ENCODE measurements at regions not wholly inside any gene's neighbourhood (a gene's known extent, or its start where the extent isn't known, plus 50 kb on each side); places are given as distances from the start of the nearest gene placed in this dataset.
A peak's percentile ranks its signal among the peaks of the same experiment; 100 is the strongest.
"Not testable (repeated sequence)": the region's sequence is repeated elsewhere in the genome, so short reads cannot be mapped to it uniquely, and the experiment has no call there.

DNA sequence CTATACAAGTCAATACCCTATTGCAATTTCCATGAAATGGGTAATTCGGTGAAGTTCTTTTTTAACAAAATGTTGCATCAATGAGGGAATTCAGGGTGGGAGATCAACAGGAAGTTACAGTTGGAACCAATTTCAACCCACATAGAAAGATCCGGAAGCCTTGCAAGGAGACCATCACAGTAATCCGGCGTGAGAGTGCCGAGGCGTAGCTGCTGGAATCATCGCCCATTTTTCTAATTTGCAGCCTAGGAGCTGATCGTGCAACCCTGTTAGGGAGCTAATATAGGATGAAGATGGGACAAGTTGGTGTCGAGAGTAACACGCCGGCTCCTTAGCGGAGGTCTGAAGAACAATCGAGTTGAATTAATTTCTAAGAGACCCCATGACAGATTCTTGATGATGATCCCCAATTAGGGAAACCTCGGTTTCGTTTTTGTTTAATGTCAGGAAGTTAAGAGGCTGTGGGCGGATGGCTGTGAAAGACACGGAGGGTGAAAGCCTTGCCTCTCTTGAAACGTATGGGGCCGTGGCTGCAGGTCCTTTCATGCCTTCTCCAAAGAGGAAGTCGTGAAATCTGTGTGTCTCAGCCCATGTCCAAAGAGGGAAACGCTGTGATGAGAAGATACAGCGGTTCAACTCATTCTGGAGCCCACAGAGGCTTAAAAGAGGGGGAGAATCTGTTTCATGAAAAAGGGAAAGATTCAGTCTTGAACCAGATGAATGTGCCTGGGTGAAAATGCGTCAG, 51.2 kb upstream of the CARD11 start:
- peak; percentile 94 for DNase-seq

GRCh38 chr7:3097734-3098133, 54.1 kb upstream of the CARD11 start:
- DNase-seq: no peak

GRCh38 chr7:3102159-3102558, 58.5 kb upstream of the CARD11 start:
- no peak for DNase-seq

GRCh38 chr7:3103614-3104398, 60.1 kb upstream of the CARD11 start:
- DNase-seq: peak; percentile 65

DNA sequence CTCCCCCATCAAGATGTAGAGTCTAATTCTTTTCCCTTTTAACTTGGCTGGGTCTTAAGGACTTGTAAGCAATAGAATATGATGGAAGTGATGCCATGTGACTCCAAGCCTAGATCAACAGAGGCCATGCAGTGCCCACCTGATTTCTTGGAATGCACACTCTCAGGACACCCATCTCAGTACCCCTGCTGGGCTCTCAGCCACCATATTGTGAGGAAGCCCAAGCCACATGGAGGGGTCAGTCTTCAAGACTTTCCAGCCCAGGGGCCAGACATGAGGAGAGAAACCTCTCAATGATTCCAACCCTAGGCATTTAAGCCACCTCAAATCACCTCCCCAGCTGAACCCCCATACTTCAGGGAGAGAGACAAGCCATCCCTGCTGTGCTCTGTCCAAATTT, 62.2 kb upstream of the CARD11 start:
- DNase-seq: no peak

GRCh38 chr7:3106361-3106826, 62.7 kb upstream of the CARD11 start:
- DNase-seq: no peak

DNA sequence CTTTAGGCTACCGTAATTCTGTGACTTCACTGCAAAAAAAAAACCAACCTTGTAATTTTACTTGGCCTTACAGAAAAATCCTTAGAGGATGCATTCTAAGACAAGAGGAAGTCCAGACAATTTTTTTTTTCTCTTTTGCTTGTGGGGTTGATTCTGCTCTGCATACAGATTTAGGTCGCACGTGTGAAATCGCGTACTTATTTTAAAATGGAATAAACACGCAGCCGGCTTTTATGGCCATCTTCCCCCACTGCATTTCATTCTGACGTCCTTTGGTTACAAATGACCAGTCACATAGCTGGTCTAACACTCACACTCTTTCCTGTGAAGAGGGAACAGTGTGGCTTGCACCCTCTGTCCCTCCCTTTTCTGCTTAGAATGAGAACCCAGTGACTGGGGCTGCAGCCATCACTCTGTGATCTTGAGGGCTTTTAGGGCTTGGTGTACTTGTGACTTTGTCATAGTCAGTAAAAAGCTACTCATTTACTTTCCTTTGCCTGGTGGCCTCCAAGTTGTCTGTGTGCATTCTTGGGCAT, 63.6 kb upstream of the CARD11 start:
- no peak for DNase-seq

DNA sequence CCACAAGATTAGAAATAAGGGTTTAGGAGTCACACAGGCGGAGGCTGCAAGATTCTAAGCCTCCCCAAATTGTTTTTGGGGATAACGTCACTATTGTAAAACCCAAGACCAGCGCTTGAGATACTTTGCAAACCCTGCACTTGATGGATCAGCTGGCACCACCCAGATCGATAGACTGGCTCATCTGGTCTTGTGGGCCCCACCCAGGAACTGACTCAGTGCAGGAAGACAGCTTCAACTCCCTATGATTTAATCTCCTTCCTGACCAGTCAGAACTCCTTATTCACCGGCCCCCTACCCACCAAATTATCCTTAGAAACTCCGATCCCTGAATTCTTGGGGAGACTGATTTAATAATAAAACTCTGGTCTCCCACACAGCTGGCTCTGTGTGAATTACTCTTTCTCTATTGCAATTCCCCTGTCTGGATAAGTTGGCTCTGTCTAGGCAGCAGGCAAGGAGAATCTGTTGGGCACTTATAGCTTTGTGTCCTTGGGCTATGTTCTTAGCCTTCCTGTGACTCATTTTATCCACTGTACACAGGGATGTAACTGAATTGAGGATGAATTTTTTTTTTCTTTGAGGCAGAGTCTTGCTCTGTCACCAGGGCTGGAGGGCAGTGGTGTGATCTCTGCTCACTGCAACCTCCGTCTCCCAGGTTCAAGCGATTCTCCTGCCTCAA, 64.4 kb upstream of the CARD11 start:
- no peak for DNase-seq

DNA sequence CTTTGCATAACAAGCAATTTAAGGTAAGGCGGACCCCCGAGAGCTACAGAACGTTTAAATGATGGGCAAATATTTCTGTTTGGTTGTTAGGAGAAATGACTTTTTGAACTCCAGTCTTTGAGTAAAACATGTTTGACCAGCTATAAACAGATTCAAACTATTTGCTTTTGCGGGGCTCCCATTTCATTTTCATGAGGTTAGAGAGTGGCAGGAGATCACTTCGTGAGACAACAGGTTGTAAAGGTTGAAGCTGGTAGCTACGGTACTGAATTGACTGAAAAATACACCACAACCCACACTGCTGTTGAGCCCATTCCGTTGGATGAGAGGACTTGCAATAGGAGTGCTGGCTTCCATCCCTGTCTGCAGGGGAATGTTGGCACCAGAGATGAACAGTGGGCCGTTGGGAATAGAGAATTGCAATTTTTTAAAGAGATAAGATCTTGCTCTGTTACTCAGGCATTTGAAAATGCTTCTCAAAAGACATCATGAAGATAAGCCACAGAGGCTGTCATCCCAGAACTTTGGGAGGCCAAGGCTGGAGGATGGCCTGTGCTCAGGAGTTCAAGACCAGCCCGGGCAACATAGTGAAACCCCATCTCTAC, 65.7 kb upstream of the CARD11 start:
- no peak for DNase-seq

DNA sequence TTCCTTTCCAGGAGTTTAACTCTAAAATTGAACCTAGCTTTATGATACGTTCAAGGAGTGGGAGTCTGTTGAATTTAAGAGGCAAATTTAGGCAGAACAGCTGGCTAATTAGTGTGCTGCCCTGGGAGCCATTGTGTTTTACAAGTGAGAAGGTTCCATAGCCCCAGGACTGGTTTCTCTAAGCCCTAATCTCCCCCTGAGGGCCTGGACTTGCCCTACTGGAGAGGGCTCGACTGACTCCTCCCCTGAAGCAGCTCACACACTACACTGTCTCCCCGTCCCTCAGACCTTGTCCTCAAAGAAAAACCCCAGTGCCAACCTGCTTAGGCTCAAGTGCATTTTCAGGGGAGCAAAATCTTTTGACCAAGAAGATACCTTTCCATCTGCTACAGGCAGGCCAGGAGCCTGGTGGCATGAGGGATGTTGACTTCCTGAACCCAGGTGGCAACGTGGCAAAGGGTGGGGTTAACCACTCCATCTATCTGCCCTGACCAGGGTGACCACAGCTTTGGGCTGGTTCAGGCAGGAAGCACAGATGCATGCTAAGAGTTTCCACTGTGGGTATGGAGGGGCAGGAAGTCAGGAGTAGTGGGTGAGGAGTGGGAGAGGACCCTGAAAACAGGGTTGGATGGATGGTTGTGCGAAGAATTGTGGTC, 68.9 kb upstream of the CARD11 start:
- DNase-seq: no peak

DNA sequence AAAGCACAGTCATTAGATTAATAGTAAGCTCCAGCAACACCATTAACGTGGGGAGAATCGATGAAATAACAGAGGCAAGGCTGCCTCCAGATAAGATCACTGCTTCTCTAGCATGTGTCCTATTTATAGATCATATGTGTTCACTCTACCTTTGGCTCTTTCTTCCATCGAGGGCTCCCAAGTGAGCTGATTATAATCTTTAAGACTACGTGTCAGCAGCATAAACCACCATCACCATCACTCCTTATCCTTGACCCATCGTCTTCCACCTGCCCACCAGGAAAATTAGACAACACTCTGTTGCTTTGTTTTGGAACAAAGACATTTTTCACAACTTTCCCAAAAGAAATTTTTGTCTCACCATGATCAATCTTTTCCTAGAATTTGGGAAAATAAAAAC, 71.2 kb upstream of the CARD11 start:
- DNase-seq: no peak

DNA sequence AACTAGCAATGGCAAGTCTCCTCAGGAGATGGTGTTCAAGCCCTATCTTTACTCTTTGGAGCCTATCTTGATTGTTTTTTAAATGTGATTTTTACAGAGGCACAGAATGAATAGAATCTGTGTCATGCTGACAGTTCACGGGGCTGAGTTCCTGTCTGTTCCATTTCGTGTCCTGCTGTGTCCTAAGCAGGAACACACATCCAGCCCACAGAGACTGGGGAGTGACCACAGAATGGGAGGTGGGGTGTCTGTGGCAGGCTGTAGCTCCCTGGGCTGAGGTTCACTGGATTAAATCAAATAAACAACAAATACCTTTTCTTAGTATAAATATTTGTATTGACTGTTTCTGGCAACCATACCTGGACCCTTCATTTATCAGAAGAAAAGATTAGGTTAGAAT, 73.4 kb upstream of the CARD11 start:
- no peak for DNase-seq

DNA sequence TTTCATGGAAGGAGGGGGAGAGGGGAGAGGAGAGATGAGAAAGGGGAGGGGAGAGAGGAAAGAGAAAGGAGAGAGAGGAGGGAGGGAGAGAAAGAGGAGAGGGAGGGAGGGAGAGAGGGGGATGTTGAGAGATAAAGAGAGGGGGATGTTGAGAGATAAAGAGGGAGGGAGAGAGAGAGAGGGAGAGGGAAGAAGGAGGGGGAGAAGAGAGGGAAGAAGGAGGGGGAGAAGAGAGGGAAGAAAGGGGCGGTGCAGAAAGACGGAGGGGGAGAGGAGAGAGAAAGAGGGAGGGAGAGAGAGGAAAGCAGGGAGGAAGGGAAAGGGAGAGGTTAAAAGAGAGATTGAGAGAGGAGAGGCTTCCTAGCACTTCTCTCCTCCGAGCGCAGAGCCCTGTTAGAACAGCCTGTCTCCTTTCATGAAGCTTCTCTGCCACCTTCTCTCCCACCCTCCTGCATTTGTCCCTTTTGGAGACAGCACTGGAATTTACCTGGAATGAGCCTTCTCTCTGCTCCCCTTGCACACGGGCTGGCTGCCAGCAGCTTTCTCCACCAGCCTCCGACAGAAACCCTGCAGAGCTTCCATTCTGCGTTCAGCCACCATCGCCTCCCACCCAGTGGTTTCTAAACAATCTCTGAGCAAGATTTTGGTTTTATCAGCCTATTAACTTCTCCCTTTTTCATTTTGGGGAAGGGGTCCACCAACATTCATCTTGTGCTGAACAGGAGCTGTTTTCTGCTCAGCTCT, 74.0 kb upstream of the CARD11 start:
- DNase-seq: no peak

- not testable (repeated sequence) for DNase-seq
Measured at GRCh38 chr7:3119352-3119927, 75.8 kb upstream of the CARD11 start.

GRCh38 chr7:3119963-3120362, 76.3 kb upstream of the CARD11 start:
- DNase-seq: no peak

- DNase-seq: no peak
Measured at GRCh38 chr7:3120513-3120912, 76.8 kb upstream of the CARD11 start.

DNA sequence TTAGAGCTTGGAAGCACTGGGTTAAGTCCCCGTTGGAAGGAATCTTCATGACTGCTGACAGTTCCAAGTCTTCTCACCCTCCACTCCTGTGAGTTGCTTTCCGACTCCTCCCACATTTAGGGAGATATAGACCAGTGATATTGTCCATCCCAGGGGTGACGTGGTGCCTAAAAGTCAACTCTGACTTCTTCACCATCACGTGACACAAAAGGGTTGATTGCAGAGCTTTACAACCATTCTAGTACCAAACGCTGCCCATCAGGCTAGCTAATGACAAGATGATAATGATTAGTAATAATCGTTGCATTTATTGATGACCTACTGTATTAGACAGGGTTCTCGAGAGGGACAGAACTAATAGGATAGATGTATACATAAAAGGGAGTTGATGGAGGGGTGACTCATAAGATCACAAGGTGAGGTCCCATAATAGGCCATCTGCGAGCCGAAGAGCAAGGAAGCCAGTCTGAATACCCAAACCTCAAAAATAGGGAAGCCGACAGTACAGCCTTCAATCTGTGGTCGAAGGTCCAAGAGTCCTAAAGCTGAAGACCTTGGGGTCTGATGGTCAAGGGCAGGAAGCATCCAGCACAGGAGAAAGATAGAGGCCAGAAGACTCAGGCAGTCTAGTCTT, 85.3 kb upstream of the CARD11 start:
- no peak for DNase-seq

- no peak for DNase-seq
Measured at GRCh38 chr7:3133811-3134385, 90.2 kb upstream of the CARD11 start.

DNA sequence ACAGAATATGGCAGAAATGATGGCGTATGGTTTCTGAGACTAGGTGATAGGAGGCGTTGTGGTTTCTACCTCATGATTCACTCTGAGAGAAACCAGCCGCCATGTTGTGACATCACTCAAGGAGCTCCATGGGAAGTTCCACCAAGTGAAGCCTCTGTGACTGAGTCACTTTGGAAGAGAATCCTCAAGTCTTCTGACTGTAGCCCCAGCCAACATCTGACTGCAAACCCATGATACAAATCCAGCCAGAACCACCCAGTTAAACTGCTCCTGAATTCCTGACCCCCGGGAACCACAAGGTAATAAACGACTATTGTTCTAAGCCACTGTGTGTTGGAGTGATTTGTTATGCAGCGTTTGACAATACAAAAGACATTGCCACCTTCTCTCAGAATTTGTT, 91.1 kb upstream of the CARD11 start:
- DNase-seq: peak; percentile 22

GRCh38 chr7:3135626-3136025, 92.0 kb upstream of the CARD11 start:
- DNase-seq: no peak

DNA sequence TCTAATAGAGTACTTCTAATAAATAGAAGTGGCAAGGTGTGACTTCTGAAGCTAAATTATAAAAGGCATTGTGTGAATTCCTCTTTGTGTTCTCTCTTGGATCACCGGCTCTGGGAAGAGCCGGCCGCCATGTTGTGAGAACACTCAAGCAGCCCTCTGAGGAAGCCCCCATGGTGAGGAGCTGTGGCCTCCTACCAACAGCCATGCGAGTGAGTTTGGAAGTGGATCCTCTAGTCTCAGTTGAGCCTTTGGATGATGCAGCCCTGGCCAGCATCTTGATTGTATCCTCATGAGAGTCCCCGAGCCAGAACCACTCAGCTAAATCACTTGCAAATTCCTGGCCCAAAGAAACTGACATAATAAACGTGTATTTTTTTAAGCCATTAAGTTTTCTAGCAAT, 94.5 kb upstream of the CARD11 start:
- no peak for DNase-seq

Measured in inflammatory macrophage treated with lipopolysaccharide for 4 hours (primary cell).